ENCODE measurements at regions not wholly inside any gene's neighbourhood (a gene's known extent, or its start where the extent isn't known, plus 50 kb on each side); places are given as distances from the start of the nearest gene placed in this dataset.

- TF ChIP-seq EP300 (IDR thresholded peaks at IDR 0.05), result no peak
- no peak for TF ChIP-seq CTCF (IDR thresholded peaks at IDR 0.05)
- no peak for TF ChIP-seq POLR2AphosphoS5 (IDR thresholded peaks at IDR 0.05)
- TF ChIP-seq POLR2A (IDR thresholded peaks at IDR 0.05), result no peak
These were observed 114.6 kb upstream of the VAV3 start for GRCh38 chr1:108079440-108080025.
